HG02981 (cell line): ENCODE measurements at regions not wholly inside any gene's neighbourhood (a gene's known extent, or its start where the extent isn't known, plus 50 kb on each side); places are given as distances from the start of the nearest gene placed in this dataset.
"Not testable (repeated sequence)": the region's sequence is repeated elsewhere in the genome, so short reads cannot be mapped to it uniquely, and the experiment has no call there.

ENCODE experiments used
- ATAC-seq: cut with Tn5 transposase; IDR thresholded peaks from one replicate; pipeline ENCODE4 v1.9.1; 2021; ENCODE audit warnings: mild to moderate bottlenecking, moderate library complexity; ENCODE audit not compliant: unreplicated experiment

DNA sequence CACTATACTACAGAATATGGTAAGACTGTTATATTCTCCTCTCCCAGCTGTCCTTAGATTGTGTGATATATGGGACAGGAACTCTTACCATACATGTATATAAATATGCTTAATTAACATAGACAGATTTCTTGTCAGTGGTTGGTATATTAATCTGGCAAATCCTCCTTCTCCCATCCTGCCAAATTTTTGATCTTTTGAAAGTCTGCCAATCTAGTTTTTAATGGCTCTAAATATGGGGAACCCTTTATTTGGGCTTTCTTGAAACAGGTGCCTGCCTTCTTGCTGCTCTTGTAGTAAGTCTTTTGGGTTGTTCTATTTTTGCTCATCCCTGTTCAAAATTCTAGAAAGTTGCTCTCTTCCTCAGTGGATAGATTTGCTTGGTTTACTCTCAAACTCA is 63.5 kb downstream of the SPATA31D1 start:
- no peak for ATAC-seq

DNA sequence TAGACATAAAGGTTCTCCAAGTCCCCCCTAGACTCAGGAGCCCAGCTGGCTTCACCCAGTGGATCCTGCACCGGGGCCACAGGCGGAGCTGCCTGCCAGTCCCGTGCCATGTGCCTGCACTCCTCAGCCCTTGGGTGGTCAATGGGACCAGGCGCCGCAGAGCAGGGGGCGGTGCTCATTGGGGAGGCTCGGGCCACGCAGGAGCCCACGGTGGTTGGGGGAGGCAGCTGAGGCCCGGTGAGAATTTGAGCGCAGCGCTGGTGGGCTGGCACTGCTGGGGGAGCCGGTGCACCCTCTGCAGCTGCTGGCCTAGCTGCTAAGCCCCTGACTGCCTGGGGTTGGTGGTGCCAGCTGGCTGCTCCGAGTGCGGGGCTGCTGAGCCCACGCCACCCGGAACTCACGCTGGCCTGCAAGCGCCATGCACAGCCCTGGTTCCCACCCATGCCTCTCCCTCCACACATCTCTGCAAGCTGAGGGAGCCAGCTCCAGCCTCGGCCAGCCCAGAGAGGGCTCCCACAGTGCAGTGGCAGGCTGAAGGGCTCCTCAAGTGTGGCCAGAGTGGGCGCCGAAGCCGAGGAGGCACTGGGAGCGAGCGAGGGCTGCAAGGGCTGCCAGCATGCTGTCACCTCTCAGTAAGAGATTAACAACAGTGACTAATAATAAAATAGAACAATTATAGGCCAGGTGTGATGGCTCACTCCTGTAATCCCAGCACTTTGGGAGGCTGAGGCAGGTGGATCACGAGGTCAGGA is 65.9 kb downstream of the SPATA31D1 start:
- ATAC-seq, result no peak

DNA sequence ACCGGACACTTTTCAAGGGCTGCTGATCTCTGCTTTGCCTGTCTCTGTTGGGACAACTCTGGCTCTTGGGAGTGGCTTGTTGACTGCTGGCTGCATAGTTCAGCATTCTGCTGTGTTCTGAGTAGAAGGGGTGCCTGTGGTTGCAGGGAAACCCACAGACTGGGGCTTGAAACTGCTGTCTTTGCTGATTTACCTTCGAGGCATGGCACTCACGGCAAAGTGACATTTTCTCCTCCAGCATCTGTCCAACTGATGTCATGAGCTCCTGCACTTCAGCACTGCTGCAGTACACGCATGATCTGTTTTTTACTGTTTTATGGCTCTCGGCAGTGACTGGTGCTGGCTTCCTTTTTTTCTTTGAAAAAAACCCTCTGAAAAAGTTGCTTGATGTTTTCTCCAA is 69.2 kb downstream of the SPATA31D1 start:
- no peak for ATAC-seq

DNA sequence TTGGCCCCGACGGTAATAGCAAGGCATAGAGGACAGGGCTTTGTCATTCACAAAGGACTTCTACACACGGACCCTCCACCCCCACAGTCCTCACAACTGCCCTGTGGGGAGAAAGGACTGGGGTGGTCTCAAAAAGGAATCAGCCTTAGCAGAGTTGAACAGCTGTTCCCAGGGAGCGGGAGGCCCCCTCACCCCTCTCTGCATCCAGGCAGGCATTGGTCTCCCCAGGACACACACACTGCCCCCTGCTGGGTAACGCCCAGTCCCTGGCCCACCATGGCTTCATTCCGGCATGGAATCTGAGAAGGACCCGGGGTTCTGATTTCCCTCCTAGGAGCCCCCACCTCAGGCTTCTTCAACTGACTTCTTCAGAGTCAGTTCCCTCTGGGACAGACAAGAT is 73.2 kb downstream of the SPATA31D1 start:
- not testable (repeated sequence) for ATAC-seq

DNA sequence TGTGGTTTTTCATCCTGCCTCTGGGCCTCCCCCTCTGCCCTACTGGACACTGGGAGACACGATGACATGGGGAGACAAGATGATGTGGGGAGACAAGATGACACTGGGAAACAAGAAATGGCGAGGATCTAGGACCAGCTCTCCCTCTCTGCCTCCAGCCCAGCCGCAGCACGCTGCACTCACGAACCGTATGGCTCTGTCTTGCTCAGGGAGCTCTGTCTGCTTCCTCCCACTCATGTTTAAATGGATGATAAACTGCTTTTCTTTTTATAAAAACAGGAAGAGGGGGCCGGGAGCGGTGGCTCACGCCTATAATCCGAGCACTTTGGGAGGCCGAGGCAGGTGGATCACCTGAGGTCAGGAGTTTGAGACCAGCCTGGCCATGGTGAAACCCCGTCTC is 73.7 kb downstream of the SPATA31D1 start:
- no peak for ATAC-seq

DNA sequence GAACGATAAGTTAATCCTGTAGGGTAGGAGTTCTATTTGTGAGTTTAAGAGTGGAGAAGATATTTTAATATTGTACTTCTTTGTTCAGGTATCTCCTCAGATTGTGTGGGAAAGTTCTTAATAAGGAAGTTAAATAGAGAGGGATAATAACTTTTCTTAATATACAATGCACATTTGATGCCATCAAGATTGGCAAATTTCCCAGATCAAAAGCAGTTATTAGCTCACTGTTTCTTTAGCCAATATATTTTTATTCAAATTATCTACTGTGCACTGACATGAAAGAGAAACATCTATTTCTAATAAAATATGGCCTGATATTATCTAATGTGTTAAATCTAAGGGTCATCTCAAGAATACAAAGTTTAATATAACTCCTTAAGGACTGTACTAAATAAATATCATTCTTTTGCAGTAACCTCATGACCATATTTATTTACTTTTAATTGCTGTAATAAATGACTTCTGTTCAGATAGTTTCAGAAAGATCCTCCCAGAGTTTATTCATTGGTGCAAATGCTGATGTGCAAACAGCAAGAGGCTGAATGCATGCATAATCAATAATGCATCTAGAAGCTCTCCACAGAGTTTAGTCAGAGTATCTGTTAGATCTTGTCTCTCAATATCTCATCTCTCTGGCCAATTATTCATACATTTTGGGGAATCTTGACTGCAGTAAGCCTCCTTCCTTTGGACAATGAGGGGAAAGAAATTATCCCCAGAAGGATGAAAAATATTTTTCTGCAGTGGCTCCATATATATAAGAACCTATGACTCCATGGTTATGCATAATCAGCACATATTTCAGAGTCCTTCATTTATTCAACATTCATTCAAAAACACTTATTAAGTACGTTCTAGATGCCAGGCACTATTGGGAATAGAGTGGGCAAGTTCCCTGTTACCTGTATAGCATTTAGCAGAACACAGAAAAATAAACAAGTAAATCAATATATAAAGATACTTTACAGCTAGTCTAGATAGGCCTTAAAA is 85.3 kb downstream of the SPATA31D1 start:
- ATAC-seq, result no peak

DNA sequence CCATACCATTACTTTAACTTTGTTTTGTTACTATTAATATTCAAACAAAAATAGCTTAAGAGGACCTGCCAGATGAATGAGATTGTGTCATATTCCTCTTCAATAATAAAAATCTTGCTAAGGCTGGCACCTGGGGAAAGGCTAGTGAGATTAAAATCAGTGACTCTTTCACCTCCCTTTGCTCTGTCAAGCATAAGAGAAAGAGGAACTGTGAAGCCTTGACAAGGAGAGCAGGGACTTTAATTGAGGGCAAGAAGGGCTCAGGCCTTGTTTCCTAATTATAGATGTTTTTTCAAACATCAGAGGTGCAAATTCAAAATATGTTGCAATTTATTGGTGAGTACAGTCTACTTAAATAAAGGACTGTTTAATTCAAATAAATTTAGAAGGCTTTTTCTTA is 91.7 kb downstream of the SPATA31D1 start:
- no peak for ATAC-seq

DNA sequence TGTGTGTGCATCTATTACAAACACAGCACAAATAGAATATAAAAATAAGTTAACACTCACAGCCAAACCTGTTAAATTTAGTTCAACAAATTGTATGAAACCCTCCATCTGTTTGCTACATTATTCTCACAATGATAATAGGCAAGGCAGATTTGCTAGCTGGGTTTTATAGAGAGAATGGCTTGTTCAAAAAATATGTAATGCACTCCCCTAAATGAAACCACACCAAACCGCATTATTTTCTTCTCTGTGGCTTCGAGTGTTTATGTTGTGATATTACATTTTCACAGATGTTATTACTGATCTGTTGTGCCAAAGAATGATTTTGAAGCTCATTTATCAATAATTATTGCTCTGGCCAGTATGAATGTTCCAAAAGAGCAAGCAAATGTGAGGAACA is 92.9 kb downstream of the SPATA31D1 start:
- no peak for ATAC-seq

DNA sequence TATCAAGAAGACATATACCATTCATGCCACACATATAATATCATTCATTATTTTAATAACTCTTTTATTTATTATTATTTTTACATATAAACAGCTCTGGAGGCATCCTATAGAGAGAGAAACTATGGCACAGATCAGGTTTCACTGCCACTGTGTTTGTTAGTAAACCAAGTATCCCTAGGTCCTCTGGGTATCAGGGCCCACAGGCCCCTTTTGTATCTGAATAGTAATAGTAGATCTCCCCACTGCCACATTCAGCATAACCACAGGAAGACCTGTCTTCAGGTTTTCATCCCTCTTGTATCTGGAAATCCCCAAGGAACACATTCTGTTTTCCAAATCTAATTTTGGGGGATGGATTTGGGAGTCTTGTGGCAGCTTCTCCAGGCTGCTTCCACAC is 94.0 kb downstream of the SPATA31D1 start:
- ATAC-seq, result no peak

DNA sequence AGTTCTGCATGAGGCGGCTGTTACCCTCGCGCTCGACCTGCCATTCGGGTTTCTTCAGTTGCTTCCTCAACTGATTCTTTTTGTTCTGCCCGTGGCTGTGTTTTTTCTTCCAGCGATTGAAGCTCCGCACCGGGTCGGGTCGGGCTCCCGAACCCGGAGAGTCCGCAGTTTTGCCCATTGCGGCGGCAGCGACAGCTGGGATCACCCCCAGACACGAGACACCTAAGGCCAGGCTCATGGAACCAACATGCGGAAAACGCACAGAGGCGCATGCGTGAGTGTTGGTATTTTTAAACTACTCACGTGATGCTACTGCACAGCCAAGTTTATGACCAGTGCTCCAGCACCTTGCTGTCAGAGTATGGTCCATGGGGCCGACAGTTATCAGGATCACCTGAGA is 100.0 kb downstream of the SPATA31D1 start:
- no peak for ATAC-seq

DNA sequence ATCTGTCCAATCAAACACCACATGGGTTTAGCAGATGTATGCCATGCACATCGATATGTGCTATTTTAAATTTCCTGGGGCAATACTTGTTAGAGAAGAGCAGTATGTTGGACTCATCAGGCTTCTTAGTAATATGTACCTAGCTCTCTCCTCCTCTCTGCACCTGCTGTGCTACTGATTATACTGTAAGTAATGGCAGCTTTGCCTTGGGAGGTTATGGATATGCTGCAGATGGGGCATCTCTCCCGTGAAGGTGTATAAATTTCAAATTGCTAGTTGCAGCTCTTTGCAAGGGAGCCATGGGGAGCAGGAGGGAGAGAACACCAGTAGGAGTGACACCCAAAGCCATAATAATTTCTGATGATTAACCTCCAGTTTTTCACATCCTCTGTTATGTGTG is 101.5 kb downstream of the SPATA31D1 start:
- no peak for ATAC-seq

DNA sequence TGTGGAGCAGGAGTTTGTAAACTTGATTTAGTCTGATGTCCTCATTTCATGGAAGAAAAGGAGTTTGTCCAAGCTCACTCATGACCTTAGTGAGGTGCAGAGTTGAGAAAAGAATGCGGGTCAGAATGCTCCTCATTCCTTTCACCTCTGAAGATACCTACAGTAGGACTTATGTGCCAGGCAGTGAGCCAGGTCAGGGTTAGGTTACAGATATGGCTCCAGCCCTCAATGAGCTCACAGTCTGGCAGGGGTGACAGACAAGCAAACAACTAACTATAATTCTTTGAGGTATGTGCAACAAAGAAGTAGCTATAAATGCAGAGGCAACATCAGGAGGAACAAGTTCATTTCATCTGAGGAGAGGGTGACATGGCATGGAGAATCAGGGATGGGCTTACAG is 102.5 kb downstream of the SPATA31D1 start:
- no peak for ATAC-seq

DNA sequence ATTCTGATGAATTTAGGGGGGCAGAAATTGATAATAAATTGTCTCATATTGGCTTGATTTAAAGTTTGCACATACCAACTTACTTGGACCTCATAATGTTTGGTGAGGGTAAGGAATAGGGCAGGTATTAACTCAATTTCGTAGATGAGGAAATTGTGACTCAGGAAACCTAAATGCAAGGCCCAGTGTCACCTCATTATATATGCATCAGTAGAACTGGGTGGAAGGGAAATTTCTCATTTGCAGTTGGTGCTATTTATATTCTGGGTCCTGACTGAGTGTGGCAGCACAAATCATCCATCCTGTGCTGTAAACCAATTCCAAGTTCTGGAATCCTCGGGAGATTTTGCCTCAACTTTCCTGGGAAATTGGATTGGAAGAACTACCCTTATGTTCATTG is 103.0 kb downstream of the SPATA31D1 start:
- ATAC-seq, result no peak

DNA sequence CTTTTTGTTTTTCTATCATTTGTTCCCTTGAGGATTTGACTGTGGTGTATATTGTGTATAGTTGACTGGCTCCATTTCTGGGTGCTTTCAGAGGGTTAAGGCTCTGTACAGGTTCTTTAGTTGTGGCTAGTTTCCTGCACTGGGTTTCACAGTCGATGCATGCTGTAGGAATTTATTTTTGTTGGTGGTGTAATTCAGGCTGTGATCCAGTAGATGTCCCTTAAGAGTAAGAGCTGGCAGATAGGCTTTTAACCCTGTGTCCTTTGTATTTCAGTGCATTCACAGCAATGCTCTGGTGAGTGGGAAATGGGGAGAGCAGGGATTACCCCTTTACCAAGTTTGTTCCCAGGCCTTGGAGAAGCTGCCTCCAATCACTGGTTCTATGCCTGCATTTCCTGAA is 112.9 kb downstream of the SPATA31D1 start:
- ATAC-seq, result no peak

DNA sequence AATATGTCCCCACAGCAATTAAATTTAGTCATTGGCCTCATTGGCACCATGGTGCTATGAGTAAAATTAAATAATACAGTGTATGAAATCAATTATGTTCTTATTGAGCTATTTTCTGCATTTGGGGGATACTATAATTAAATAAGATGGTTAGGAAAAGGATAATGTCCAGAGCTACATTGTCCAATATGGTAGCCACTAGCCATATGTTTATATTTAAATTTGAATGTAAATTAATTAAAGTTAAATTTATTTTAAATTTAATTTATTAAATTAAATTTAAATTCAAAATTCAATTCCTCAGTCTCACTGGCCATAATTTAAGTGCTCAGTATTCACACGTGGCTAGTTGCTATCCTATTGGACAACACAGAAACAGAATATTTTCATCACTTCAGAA is 115.7 kb downstream of the SPATA31D1 start:
- ATAC-seq, result no peak

DNA sequence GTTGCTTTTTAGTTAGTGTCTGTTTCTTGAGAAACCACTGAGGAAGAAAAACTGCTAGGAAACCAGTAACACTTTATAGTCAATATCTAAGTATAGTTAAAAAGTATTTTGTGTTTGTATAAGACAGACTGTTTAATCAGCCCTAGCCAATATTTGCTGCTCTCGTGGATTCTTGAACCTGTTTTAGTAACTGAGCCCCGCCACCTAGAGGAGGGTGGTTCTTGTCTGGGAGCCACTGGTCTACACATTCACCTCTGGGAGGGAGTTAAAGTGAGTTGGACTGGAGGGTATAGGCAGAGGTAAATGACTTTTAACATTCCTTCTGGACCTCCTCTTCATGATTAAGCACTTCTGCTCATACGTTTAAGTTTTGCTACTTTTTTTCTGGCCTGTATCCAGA is 117.2 kb downstream of the SPATA31D1 start:
- ATAC-seq, result no peak

DNA sequence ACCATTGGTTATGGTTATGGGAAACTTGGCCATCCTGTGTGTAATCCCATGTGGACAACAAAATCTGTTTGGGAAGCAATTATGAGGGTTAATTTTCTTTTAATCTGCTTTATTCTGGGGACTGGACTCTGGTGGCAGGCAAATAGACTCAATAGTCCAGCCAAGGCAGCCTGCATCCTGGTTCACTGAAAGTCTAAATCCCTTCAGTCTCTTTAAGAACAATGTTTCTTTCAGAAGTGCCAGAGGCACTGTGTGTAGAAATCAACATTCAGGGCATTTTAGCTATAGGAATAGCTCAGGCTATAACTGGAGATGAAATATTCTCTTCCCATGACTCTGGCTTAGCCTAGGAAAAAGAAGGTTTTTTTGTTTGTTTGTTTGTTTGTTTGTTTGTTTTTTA is 118.0 kb downstream of the SPATA31D1 start:
- no peak for ATAC-seq

DNA sequence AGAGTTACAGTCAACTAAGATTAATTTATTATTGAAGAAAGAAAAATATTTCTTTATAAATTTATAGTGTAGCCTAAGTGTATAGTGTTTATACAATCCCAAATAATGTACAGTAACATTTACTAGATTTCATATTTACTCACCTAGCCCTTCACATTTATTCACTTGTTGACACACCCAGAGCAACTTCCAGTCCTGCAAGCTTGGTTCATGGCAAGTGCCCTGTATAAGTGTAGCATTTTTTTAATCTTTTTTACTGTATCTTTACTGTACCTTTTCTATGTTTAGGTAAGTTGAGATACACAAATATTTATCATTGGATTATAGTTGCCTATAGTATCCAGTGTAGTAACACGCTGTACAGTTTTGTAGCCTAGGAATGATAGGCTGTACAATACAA is 119.9 kb downstream of the SPATA31D1 start:
- no peak for ATAC-seq

DNA sequence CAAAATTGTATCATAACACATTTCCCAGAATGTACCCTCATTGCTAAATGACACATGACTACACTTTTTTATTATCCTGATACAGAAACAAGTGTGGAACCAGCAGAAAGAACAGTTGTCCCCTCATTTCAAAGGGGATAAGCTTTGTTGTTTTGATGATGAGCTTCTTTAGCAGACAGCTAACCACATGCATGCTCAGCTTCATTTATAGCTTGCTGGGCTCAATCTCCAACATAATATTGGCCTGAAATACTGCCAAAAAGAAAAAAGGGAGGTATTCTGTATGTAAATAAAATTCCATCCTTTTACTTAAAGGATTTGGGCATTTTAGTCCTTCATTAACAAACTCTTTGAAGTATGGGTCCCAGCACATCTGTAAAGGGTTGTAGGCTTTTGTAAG is 120.4 kb downstream of the SPATA31D1 start:
- no peak for ATAC-seq

DNA sequence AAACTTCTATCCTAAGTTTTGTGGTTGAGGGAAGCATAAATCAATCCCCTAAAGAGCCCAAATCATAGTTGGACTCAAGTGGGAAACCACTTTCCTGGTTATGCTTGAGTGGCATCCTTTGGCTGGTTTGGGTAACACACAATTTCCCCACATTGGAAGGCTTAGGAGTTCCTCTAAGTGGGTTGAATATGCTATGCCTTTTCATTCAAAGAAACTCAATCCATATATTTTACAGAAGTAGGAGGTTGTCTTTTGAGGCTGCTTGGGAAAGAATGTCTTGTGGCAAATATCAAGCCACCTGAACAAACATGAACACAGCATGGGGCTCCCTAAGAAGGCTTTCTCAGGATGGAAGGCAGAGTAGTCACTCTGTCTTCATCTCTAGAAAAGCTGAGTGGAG is 121.1 kb downstream of the SPATA31D1 start:
- no peak for ATAC-seq

DNA sequence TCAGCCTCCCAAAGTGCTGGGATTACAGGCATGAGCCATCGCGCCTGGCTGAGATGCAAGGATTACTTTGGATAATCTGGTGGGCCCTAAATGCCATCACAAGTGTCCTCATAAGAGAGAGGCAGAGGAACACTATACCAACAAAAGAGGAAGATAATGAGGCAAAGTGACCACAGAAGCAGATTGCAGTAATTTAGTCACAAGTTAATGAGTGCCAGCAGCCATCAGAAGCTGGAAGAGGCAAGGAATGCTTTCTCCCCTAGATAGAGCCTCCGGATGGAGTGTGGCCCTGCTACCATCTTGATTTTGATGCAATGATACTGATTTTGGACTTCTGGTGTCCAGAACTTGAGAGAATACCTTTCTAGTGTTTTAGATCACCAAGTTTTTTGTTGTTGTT is 122.3 kb downstream of the SPATA31D1 start:
- no peak for ATAC-seq

DNA sequence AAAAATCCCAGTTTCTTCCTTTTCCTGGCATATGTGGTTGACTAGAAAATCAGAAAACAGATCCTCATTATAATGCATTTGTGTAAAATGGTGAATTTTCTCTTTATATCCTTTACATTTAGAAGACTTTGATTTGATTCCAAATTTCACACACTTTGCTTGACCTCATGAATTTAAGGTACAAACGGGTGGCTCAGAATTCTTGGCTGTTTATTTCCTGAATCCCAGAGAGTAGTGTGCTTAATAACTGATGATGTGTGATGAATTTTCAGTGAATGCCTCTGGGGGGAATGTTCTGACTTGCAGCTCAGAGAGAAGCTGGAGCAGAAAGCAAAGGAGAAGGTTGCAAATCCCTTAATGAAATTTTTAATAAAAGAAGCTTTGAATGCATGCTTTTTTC is 126.8 kb downstream of the SPATA31D1 start:
- no peak for ATAC-seq
